HEK293T (cell line): ENCODE measurements at regions not wholly inside any gene's neighbourhood (a gene's known extent, or its start where the extent isn't known, plus 50 kb on each side); places are given as distances from the start of the nearest gene placed in this dataset.

Source experiments
- BHLHE40 ChIP-seq: fragments of 450-650 bp; IDR thresholded peaks from 2 replicates; pipeline ENCODE4 v1.6.1; 2016; ENCODE audit warnings: mild to moderate bottlenecking, moderate library complexity, borderline replicate concordance
- ELF4 ChIP-seq: fragments of 450-650 bp; IDR thresholded peaks from 2 replicates; pipeline ENCODE4 v1.6.1; 2017; ENCODE audit warnings: antibody characterized with exemption
- FOXA1 ChIP-seq: fragments of 450-650 bp; IDR thresholded peaks from 2 replicates; pipeline ENCODE4 v1.6.1; 2016; ENCODE audit warnings: mild to moderate bottlenecking
- FOXM1 ChIP-seq: fragments of 450-650 bp; IDR thresholded peaks from 2 replicates; pipeline ENCODE4 v1.6.1; 2017; ENCODE audit warnings: mild to moderate bottlenecking, borderline replicate concordance
- HDGF ChIP-seq: fragments of 450-650 bp; IDR thresholded peaks from 2 replicates; pipeline ENCODE4 v1.6.1; 2017; ENCODE audit warnings: antibody characterized with exemption, borderline replicate concordance
- L3MBTL2 ChIP-seq: fragments of 450-650 bp; conservative IDR thresholded peaks from 2 replicates; pipeline ENCODE4 v1.6.1; 2016; ENCODE audit warnings: mild to moderate bottlenecking
- NFRKB ChIP-seq: fragments of 450-650 bp; IDR thresholded peaks from 2 replicates; pipeline ENCODE4 v1.6.1; 2016; ENCODE audit warnings: mild to moderate bottlenecking, moderate library complexity
- SP1 ChIP-seq: fragments of 450-650 bp; IDR thresholded peaks from 2 replicates; pipeline ENCODE4 v1.6.1; 2017
- TARDBP ChIP-seq: fragments of 450-650 bp; IDR thresholded peaks from 2 replicates; pipeline ENCODE4 v1.6.1; 2016
- TF ChIP-seq, protein P1 (sequence below): fragments of 450-650 bp; IDR thresholded peaks from 2 replicates; pipeline ENCODE4 v1.6.1; 2016

DNA sequence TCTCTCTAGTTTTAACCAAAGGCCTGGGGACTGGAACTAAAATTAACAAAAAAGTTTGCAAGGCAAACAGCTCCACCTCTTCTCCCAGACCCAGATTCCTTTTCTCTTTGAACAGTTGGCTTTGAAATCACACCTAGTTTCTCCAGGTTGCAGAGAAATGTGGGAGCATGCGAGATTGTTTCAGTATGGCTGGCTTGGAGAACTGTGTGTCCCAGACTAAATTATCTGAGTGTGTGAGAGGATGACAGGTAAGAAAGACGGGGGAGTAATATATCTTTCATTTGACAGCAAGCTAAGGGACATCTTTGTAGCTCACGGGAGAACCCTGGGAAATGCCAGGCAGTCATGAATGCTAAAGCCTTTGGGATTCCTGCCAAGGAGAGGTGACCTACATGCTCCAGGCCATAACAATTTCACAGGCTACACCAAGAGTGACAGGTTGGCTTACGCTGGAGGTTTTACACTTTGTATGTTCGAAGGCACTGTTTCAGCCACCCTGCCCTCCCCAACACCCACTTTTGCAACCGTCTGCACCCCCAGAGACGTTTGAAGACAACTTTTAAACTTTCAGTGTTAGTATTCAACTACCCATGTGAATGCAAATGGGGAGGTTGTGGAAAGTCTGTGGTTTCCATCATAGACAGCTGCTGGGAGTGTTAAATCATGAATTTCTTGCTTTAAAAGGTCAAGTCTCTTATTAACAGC is 109.3 kb upstream of the SNX19 start:
- TF ChIP-seq SP1: no peak
- TF ChIP-seq FOXM1: no peak
- TF ChIP-seq FOXA1: no peak
- TF ChIP-seq L3MBTL2: no peak
- TF ChIP-seq, protein P1, sequence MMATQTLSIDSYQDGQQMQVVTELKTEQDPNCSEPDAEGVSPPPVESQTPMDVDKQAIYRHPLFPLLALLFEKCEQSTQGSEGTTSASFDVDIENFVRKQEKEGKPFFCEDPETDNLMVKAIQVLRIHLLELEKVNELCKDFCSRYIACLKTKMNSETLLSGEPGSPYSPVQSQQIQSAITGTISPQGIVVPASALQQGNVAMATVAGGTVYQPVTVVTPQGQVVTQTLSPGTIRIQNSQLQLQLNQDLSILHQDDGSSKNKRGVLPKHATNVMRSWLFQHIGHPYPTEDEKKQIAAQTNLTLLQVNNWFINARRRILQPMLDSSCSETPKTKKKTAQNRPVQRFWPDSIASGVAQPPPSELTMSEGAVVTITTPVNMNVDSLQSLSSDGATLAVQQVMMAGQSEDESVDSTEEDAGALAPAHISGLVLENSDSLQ: no peak
- TF ChIP-seq BHLHE40: no peak
- TF ChIP-seq TARDBP: no peak
- no peak for TF ChIP-seq NFRKB
- TF ChIP-seq ELF4: no peak
- TF ChIP-seq HDGF: no peak
